Testis (tissue), 2 donors: ENCODE measurements at regions not wholly inside any gene's neighbourhood (a gene's known extent, or its start where the extent isn't known, plus 50 kb on each side); places are given as distances from the start of the nearest gene placed in this dataset.
"Not testable (repeated sequence)": the region's sequence is repeated elsewhere in the genome, so short reads cannot be mapped to it uniquely, and the experiment has no call there.

Source experiments
- DNase-seq: peaks from one replicate; pipeline ENCODE4 v3.0.0-alpha.2; 2019
- H3K27ac ChIP-seq, 2 donors: fragments of 200-600 bp; sonication (generic); one replicate each; pipeline ENCODE4 v1.5.1; 2019
- H3K27me3 ChIP-seq: fragments of 200-600 bp; sonication (generic); one replicate; pipeline ENCODE4 v1.5.1; 2019
- H3K36me3 ChIP-seq: fragments of 200-600 bp; sonication (generic); one replicate; pipeline ENCODE4 v1.5.1; 2017; ENCODE audit warnings: low read depth; ENCODE audit errors: missing control alignments
- H3K4me1 ChIP-seq: fragments of 200-600 bp; sonication (generic); one replicate; pipeline ENCODE4 v1.5.1; 2019
- H3K4me3 ChIP-seq, 2 donors: fragments of 200-600 bp; sonication (generic); one replicate each; pipeline ENCODE4 v1.5.1; 2017 to 2019
- H3K9me3 ChIP-seq: fragments of 200-600 bp; sonication (generic); one replicate; pipeline ENCODE4 v1.5.1; 2017
- POLR2A ChIP-seq: fragments of 450-650 bp; IDR thresholded peaks from one replicate; pipeline ENCODE4 v1.6.1; 2017; ENCODE audit warnings: antibody characterized with exemption, mild to moderate bottlenecking, moderate library complexity
- WGBS, 2 donors: methylation state at CpG; one replicate each; pipeline ENCODE4 v1.1.5; 2018; 5-methylcytosine and 5-hydroxymethylcytosine counted together
- intact Hi-C: fragments of 100-400 bp; cut with DNase I; formaldehyde crosslinking; loops from one replicate; pipeline ENCODE4 v1.15.1; 2023; ENCODE audit warnings: low total_unique reads
- small RNA-seq, 2 donors: library from RNA; depleted of rRNA; stranded (forward); fragments of <200 nt; gene quantifications; one replicate each; pipeline ENCODE3, GENCODE V24; 2016
- TF ChIP-seq, protein P1 (sequence below), 3 experiments: fragments of 450-650 bp in 2 of 3; fragments of 200-600 bp in 1 of 3; sonication (generic) in 1 of 3; IDR thresholded peaks; one replicate each; pipeline ENCODE4 v1.5.1; 2016 to 2019; ENCODE audit warnings: antibody characterized with exemption in 3 of 3, mild to moderate bottlenecking in 2 of 3, moderate library complexity in 1 of 3

DNA sequence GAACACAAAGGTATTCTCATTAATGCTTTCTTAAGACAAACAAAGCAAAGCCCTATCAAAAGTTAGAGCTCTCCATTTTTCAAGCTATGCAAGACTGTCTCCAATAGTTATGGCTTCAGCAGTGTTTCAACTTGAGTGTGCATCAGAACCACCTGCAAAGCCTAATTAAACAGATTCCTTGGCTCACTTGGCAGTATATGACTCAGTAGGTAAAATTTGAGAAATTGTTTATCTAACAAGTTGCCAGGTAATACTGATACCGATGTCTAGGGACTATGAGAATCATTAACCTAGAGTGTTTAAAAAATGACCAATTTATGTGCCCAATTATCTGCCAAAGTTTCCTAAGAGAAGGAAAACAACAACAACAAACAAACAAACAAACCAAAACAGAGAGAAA is 60.3 kb upstream of the PARP8 start:
- H3K36me3 ChIP-seq: no peaks in the 10 kb centered on the region
- H3K4me1 ChIP-seq: no peaks in the 10 kb centered on the region
- TF ChIP-seq POLR2A: no peak
- TF ChIP-seq, protein P1, sequence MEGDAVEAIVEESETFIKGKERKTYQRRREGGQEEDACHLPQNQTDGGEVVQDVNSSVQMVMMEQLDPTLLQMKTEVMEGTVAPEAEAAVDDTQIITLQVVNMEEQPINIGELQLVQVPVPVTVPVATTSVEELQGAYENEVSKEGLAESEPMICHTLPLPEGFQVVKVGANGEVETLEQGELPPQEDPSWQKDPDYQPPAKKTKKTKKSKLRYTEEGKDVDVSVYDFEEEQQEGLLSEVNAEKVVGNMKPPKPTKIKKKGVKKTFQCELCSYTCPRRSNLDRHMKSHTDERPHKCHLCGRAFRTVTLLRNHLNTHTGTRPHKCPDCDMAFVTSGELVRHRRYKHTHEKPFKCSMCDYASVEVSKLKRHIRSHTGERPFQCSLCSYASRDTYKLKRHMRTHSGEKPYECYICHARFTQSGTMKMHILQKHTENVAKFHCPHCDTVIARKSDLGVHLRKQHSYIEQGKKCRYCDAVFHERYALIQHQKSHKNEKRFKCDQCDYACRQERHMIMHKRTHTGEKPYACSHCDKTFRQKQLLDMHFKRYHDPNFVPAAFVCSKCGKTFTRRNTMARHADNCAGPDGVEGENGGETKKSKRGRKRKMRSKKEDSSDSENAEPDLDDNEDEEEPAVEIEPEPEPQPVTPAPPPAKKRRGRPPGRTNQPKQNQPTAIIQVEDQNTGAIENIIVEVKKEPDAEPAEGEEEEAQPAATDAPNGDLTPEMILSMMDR (IDR thresholded peaks at IDR 0.05): no peak
- H3K4me3 ChIP-seq: no peak overlapping the region
- no peaks in the 10 kb centered on the region for H3K27me3 ChIP-seq
- WGBS, 2 donors: 88 to 91% methylated on average over 1 of the region's 1 CpG
- no peaks in the 10 kb centered on the region for H3K9me3 ChIP-seq
- no peak for DNase-seq
- intact Hi-C loops: no loop called here
- no peak overlapping the region for H3K27ac ChIP-seq

DNA sequence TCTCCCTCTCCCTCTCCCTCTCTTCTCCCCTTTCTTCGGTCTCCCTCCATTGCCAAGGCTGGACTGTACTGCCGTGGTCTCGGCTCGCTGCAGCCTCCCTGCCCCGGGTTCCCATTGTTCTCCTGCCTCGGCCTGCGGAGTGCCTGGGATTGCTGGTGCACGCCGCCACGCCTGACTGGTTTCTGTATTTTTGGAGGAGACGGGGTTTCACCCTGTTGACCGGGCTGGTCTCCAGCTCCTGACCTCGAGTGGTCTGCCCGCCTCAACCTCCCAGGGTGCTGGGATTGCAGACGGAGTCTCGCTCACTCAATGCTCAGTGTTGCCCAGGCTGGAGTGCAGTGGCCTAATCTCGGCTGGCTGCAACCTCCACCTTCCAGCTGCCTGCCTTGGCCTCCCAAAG is 59.0 kb upstream of the PARP8 start:
- H3K27me3 ChIP-seq, H3K4me1 ChIP-seq, intact Hi-C loops, H3K4me3 ChIP-seq, H3K27ac ChIP-seq, H3K9me3 ChIP-seq, DNase-seq, H3K36me3 ChIP-seq: not testable (repeated sequence)
- 82 to 87% methylated on average over 11 to 17 of the region's 17 CpGs for WGBS, 2 donors

DNA sequence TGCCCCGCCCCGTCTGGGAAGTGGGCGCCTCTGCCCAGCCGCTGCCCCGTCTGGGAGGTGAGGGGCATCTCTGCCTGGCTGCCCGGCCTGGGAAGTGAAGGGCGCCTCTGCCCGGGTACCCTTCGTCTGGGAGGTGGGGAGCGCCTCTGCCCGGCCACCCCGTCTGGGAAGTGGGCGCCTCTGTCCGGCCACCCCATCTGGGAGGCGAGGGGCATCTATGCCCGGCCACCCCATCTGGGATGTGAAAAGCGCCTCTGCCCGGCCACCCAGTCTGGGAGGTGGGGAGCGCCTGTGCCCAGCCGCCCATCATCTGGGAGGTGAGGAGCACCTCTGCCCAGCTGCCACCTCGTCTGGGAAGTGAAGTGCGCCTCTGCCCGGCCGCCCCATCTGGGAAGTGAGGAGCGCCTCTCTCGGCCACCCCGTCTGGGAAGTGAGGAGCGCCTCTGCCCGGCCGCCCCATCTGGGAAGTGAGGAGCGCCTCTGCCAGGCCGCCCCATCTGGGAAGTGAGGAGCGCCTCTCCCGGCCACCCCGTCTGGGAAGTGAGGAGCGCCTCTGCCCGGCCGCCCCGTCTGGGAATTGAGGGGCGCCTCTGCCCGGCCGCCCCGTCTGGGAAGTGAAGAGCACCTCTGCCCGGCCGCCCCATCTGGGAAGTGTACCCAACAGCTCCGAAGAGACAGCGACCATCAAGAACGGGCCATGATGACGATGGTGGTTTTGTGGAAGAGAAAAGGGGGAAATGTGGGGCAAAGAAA is 58.3 kb upstream of the PARP8 start:
- DNase-seq, H3K4me3 ChIP-seq, H3K4me1 ChIP-seq, intact Hi-C loops, H3K27me3 ChIP-seq, H3K36me3 ChIP-seq, H3K27ac ChIP-seq, H3K9me3 ChIP-seq: not testable (repeated sequence)
- 50 to 72% methylated on average over 18 to 48 of the region's 49 CpGs for WGBS, 2 donors

DNA sequence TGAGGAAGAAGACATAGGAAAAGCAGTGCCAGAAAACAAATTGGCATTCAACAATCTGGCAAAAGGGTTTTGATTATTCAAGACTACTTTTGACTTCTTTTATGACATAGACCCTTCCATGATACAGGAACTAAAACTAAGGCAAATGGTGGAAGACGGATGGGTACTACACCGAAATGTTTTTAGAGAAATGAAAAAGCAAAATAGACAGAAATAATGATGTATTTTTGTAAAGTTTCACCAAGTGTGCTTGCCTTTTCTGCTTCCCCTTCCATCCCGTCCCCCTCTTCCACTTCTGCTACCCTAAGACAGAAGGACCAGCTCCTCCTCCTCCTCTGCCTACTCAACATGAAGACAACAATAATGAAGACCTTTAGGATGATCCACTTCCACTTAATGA is 53.4 kb upstream of the PARP8 start:
- H3K4me3 ChIP-seq, H3K9me3 ChIP-seq, intact Hi-C loops, H3K4me1 ChIP-seq, H3K27me3 ChIP-seq, H3K27ac ChIP-seq, H3K36me3 ChIP-seq, DNase-seq: not testable (repeated sequence)
- 81 to 90% methylated on average over 3 of the region's 3 CpGs for WGBS, 2 donors

Small RNA genes lying in the stretch of these regions (small RNA-seq; reads per million reads assigned to genes)
- gene AC112187.2: 0 reads per million in 2 donors
